ENCODE measurements at regions not wholly inside any gene's neighbourhood (a gene's known extent, or its start where the extent isn't known, plus 50 kb on each side); places are given as distances from the start of the nearest gene placed in this dataset.

GRCh38 chr4:59369229-59369628 lies 1830.9 kb upstream of the ADGRL3 start:
- Mint-ChIP-seq H3K27me3 (no peaks in the 10 kb centered on the region), H3K27ac (no peak overlapping the region), H3K4me1 (ENCODE audit: low read depth in 2 of 2) (no peaks in the 10 kb centered on the region), H3K9me3 (peaks cover 5 to 10% of the 10 kb centered on the region in 2 donors), H3K4me3 (no peak overlapping the region), H3K36me3 (ENCODE audit: insufficient read depth) (no peaks in the 10 kb centered on the region)
- DNase-seq = no peak
- ATAC-seq (replicated peaks) = no peak

DNA sequence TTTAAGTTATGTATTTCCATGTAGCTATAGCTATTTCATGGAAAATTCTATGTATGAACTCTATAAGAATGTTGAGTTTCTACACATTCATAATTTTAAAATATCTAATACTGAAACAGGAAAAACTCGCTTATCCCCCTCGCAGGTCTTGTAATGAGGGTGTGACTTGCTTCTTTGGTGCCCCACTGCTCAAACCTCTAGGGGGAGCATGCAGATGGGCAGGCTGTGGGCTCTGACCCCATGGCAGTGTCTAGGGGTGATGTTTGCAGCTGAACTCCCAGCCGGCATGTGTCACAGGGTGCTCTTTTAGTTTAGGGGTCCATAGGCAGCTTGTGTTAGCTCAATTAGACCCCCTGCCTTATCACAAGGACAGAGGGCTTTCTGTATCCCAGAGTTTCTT lies 1825.7 kb upstream of the ADGRL3 start:
- Mint-ChIP-seq H3K9me3 (peaks cover 9 to 14% of the 10 kb centered on the region in 2 donors), H3K4me3 (no peak overlapping the region), H3K27me3 (no peaks in the 10 kb centered on the region), H3K4me1 (ENCODE audit: low read depth in 2 of 2) (no peaks in the 10 kb centered on the region), H3K27ac (no peak overlapping the region), H3K36me3 (ENCODE audit: insufficient read depth) (no peaks in the 10 kb centered on the region)
- ATAC-seq (replicated peaks) (no peak), DNase-seq (no peak)

GRCh38 chr4:59380841-59381366 lies 1819.2 kb upstream of the ADGRL3 start:
- Mint-ChIP-seq H3K9me3 (peaks cover 6 to 12% of the 10 kb centered on the region in 2 donors), H3K4me1 (ENCODE audit: low read depth in 2 of 2) (no peaks in the 10 kb centered on the region), H3K4me3 (no peak overlapping the region), H3K27ac (no peak overlapping the region), H3K36me3 (ENCODE audit: insufficient read depth) (no peaks in the 10 kb centered on the region), H3K27me3 (no peaks in the 10 kb centered on the region)
- ATAC-seq (replicated peaks) (no peak), DNase-seq (no peak)

GRCh38 chr4:59381591-59381990 lies 1818.5 kb upstream of the ADGRL3 start:
- H3K4me3 Mint-ChIP-seq = no peak overlapping the region
- no peaks in the 10 kb centered on the region for H3K36me3 Mint-ChIP-seq (ENCODE audit: insufficient read depth)
- DNase-seq (no peak), ATAC-seq (replicated peaks) (no peak)
- H3K27ac Mint-ChIP-seq = no peak overlapping the region
- peaks cover 0 to 7% of the 10 kb centered on the region in 2 donors for H3K9me3 Mint-ChIP-seq
- H3K4me1 Mint-ChIP-seq (ENCODE audit: low read depth in 2 of 2) = no peaks in the 10 kb centered on the region
- no peaks in the 10 kb centered on the region for H3K27me3 Mint-ChIP-seq

DNA sequence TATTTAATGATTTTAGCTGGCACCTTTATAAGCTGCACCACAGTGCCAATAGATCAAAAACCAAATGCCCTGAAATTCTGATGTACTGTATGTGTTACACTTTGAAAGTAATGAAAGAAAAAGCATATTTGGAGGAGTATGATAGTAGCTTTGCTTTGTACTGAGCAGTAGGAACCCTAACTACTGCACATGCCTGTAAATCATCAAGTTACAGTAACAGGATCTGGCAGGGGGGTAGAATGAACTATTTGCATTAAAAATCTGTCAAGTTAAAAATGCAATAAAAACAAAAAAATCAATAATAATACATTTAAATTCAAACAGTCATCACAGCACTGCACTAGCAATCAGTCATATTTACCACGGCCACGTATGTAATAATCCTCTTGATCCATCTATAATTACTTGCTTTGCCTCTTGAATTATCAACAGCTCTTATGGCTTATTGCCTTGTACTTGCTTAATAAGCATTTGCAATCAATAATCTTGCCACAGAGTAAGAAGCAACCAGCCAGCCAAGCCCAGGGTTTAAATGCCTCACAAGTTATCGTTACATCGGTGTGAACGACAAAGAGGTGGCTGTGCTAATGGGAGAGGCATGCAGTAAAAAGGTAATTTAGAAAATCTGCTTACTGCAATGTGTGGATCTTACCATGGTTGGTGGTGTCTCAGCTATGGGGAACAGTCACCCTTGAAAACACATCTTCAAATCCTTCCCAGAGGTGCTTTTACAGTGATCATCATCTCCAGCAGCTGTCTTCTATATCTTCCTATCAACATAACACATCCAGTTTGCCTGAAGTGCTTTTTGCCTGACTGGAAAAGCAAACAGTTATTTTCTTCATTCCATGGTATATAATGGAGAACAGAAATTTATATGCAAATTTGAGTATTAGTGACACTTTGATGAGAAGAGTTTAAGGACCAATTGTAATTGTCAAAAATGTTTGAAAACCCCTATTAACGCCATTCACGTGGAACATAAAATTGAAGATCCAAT lies 1812.1 kb upstream of the ADGRL3 start:
- Mint-ChIP-seq H3K27ac (no peak overlapping the region), H3K36me3 (ENCODE audit: insufficient read depth) (no peaks in the 10 kb centered on the region), H3K27me3 (no peaks in the 10 kb centered on the region), H3K9me3 (no peaks in the 10 kb centered on the region), H3K4me1 (ENCODE audit: low read depth in 2 of 2) (no peaks in the 10 kb centered on the region), H3K4me3 (no peak overlapping the region)
- ATAC-seq (replicated peaks) = no peak
- DNase-seq = no peak

DNA sequence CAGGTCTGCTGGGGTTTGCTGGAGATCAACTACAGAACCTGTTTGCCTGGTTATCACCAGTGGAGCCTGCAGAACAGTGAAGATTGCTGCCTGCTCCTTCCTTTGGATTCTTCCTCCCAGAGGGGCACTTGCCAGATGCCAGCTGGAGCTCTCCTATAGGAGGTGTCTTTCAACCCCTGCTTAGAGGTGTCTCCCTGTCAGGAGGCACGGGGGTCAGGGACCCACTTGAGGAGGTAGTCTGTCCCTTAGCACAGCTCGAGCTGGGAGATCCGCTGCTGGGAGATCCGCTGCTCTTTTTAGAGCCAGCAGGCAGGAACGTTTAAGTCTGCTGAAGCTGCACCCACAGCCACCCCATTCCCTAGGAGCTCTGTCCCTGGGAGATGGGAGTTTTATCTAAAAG lies 1806.3 kb upstream of the ADGRL3 start:
- ATAC-seq (replicated peaks) (no peak), DNase-seq (no peak)
- peaks cover 6 to 22% of the 10 kb centered on the region in 2 donors for H3K9me3 Mint-ChIP-seq
- no peak overlapping the region for H3K4me3 Mint-ChIP-seq
- no peaks in the 10 kb centered on the region for H3K27me3 Mint-ChIP-seq
- H3K36me3 Mint-ChIP-seq (ENCODE audit: insufficient read depth) = no peaks in the 10 kb centered on the region
- H3K4me1 Mint-ChIP-seq (ENCODE audit: low read depth in 2 of 2) = no peaks in the 10 kb centered on the region
- H3K27ac Mint-ChIP-seq = no peak overlapping the region

- H3K27me3 Mint-ChIP-seq = no peaks in the 10 kb centered on the region
- H3K4me1 Mint-ChIP-seq (ENCODE audit: low read depth in 2 of 2) = no peaks in the 10 kb centered on the region
- H3K9me3 Mint-ChIP-seq = peaks cover 6 to 22% of the 10 kb centered on the region in 2 donors
- no peak overlapping the region for H3K27ac Mint-ChIP-seq
- no peak for DNase-seq
- H3K4me3 Mint-ChIP-seq = no peak overlapping the region
- H3K36me3 Mint-ChIP-seq (ENCODE audit: insufficient read depth) = no peaks in the 10 kb centered on the region
- no peak for ATAC-seq (replicated peaks)
Observed at GRCh38 chr4:59400334-59400733, 1799.8 kb upstream of the ADGRL3 start.

DNA sequence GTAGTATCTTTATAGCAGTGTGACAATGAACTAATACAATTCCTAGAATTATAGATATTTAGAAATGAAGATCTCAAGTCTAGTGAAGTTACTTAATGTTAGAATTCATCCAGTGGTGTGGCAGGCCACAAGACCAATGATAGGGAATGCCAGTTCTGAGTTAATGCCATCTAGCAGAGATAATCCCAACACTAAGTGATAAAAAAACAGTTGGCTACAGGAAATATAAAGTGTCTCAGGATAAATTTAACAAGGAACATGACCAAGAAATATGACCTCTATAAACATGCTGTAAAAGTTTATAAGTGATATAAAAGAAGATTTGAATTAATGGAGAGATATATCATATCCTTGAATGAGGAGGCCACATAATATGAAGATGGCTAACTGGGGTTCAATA lies 1790.5 kb upstream of the ADGRL3 start:
- Mint-ChIP-seq H3K4me3 (no peak overlapping the region), H3K4me1 (ENCODE audit: low read depth in 2 of 2) (no peaks in the 10 kb centered on the region), H3K27ac (no peak overlapping the region), H3K36me3 (ENCODE audit: insufficient read depth) (no peaks in the 10 kb centered on the region), H3K9me3 (peaks cover 2 to 7% of the 10 kb centered on the region in 2 donors), H3K27me3 (no peaks in the 10 kb centered on the region)
- no peak for ATAC-seq (replicated peaks)
- DNase-seq = no peak

DNA sequence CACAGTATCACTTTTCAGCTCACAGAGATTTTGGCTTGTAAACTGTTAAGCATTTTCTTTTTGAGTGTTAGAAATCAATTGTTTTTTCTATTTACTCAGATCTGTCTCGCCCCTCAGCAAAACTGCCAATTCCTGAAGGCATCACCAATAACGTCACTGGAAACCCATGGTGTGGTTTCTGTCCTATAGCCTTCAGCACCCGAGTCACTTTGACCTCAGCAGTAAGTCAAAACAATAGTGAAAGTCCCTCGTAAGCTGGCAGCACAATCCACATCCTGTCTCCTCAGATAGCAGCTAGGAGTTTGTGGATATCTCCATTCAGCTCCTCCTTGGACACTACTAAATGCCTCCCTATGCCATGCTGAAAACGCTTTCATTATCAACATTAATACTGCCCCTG lies 1787.4 kb upstream of the ADGRL3 start:
- Mint-ChIP-seq H3K4me1 (ENCODE audit: low read depth in 2 of 2) (no peaks in the 10 kb centered on the region), H3K36me3 (ENCODE audit: insufficient read depth) (no peaks in the 10 kb centered on the region), H3K9me3 (peaks cover 10% of the 10 kb centered on the region in 2 donors), H3K4me3 (no peak overlapping the region), H3K27me3 (no peaks in the 10 kb centered on the region), H3K27ac (no peak overlapping the region)
- ATAC-seq (replicated peaks) (no peak), DNase-seq (no peak)

DNA sequence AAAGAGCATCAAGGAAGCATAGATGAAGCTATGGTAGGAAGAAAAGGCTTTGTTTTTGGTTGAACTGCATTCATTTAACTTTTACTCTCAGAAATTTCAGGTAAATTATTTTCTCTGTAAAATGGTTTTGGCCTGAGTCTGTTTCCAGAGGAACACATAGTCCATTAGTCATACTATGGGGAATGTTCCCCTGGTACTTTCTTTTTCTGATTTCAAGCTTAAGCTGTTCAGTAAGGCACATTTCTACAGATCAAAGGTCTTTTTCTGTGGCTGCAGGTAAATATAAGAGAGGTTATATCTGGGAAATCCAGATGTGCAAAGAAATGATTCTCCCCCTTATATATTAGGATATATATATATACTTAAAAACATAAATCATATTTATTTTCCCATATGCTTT lies 1744.4 kb upstream of the ADGRL3 start:
- DNase-seq (no peak), ATAC-seq (replicated peaks) (no peak)
- no peaks in the 10 kb centered on the region for H3K4me1 Mint-ChIP-seq (ENCODE audit: low read depth in 2 of 2)
- H3K27me3 Mint-ChIP-seq = no peaks in the 10 kb centered on the region
- H3K9me3 Mint-ChIP-seq = peaks cover 8 to 11% of the 10 kb centered on the region in 2 donors
- H3K36me3 Mint-ChIP-seq (ENCODE audit: insufficient read depth) = no peaks in the 10 kb centered on the region
- no peak overlapping the region for H3K4me3 Mint-ChIP-seq
- H3K27ac Mint-ChIP-seq = no peak overlapping the region

- no peak for ATAC-seq (replicated peaks)
- no peaks in the 10 kb centered on the region for H3K27me3 Mint-ChIP-seq
- no peak overlapping the region for H3K4me3 Mint-ChIP-seq
- DNase-seq = no peak
- no peaks in the 10 kb centered on the region for H3K36me3 Mint-ChIP-seq (ENCODE audit: insufficient read depth)
- H3K27ac Mint-ChIP-seq = no peak overlapping the region
- H3K4me1 Mint-ChIP-seq (ENCODE audit: low read depth in 2 of 2) = no peaks in the 10 kb centered on the region
- H3K9me3 Mint-ChIP-seq = peaks cover 5 to 6% of the 10 kb centered on the region in 2 donors
Observed at GRCh38 chr4:59457576-59457975, 1742.5 kb upstream of the ADGRL3 start.

- DNase-seq (no peak), ATAC-seq (replicated peaks) (no peak)
- peaks cover 3% of the 10 kb centered on the region for H3K36me3 Mint-ChIP-seq (ENCODE audit: insufficient read depth)
- no peak overlapping the region for H3K27ac Mint-ChIP-seq
- no peaks in the 10 kb centered on the region for H3K4me1 Mint-ChIP-seq (ENCODE audit: low read depth in 2 of 2)
- H3K27me3 Mint-ChIP-seq = no peaks in the 10 kb centered on the region
- no peak overlapping the region for H3K4me3 Mint-ChIP-seq
- peaks cover 0 to 8% of the 10 kb centered on the region in 2 donors for H3K9me3 Mint-ChIP-seq
Observed at GRCh38 chr4:59484944-59485343, 1715.2 kb upstream of the ADGRL3 start.

DNA sequence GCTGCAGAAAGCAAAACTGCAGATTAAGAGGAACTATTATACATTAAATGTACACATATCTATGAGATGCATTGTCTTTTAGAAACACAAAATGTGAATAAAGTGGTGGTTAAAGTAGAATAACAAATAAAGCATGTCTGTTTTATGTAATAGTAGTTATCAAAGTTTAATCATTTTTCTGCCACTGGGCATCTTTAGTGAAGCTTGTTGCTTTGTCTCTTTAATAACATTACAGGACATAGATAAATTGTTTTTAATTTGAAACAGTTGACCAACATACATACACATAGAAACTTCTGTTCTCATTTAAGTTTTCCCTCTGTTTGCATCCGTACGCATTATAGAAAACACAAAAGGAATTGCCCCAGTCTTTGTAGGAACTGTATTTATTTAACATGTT lies 1700.0 kb upstream of the ADGRL3 start:
- Mint-ChIP-seq H3K4me1 (ENCODE audit: low read depth in 2 of 2) (no peaks in the 10 kb centered on the region), H3K27ac (no peak overlapping the region), H3K9me3 (peaks cover 0 to 11% of the 10 kb centered on the region in 2 donors), H3K27me3 (no peaks in the 10 kb centered on the region), H3K36me3 (ENCODE audit: insufficient read depth) (no peaks in the 10 kb centered on the region), H3K4me3 (no peak overlapping the region)
- DNase-seq (no peak), ATAC-seq (replicated peaks) (no peak)

- no peaks in the 10 kb centered on the region for H3K27me3 Mint-ChIP-seq
Observed at GRCh38 chr4:59503731-59504130, 1696.4 kb upstream of the ADGRL3 start.

More at GRCh38 chr4:59503731-59504130, 1696.4 kb upstream of the ADGRL3 start:
- Mint-ChIP-seq H3K27ac (no peak overlapping the region), H3K4me3 (no peak overlapping the region), H3K9me3 (peaks cover 0 to 6% of the 10 kb centered on the region in 2 donors), H3K4me1 (ENCODE audit: low read depth in 2 of 2) (no peaks in the 10 kb centered on the region), H3K36me3 (ENCODE audit: insufficient read depth) (no peaks in the 10 kb centered on the region)
- no peak for ATAC-seq (replicated peaks)
- no peak for DNase-seq
